IMR-90 (cell line): ENCODE measurements at regions not wholly inside any gene's neighbourhood (a gene's known extent, or its start where the extent isn't known, plus 50 kb on each side); places are given as distances from the start of the nearest gene placed in this dataset.

Experiments
- ATAC-seq: fragments of 200-7000 bp; cut with Tn5 transposase; 2 replicates; pipeline ENCODE4 v1.9.1; 2020; ENCODE audit warnings: low read depth, mild to moderate bottlenecking, moderate library complexity
- BruUV-seq: library from RNA; stranded (reverse); fragments of 400-500 nt; replicated peaks from 2 replicates; lab custom pipeline; 2021; lab: Mats Ljungman, UMichigan
- CTCF ChIA-PET: fragments of 300-600 bp; formaldehyde crosslinking; extraction: SDS; loops from one replicate; lab custom pipeline; 2021; ENCODE audit warnings: antibody characterized with exemption; lab: Yijun Ruan, JAX
- POLR2A ChIA-PET: fragments of 300-600 bp; sonication (Branson Sonifier 250); formaldehyde crosslinking; loops from one replicate; lab custom pipeline; 2022; ENCODE audit warnings: antibody characterized with exemption; ENCODE audit not compliant: unreplicated experiment; lab: Charles Lee
- DNase-seq: peaks from one replicate; pipeline ENCODE4 v3.0.0; 2013
- H2AFZ ChIP-seq: replicated peaks from 2 replicates; pipeline ENCODE3; 2013; ENCODE audit warnings: low read length, mild to moderate bottlenecking; ENCODE audit not compliant: poor library complexity
- H2AK5ac ChIP-seq: 2 replicates; pipeline ENCODE4 v1.6.1; 2013; ENCODE audit warnings: low read depth, low read length, inconsistent platforms
- H2AK9ac ChIP-seq: replicated peaks from 2 replicates; pipeline ENCODE3; 2013; ENCODE audit warnings: mild to moderate bottlenecking, low read depth, low read length, moderate library complexity; ENCODE audit not compliant: poor library complexity
- H2BK120ac ChIP-seq: 2 replicates; pipeline ENCODE4 v1.6.1; 2013; ENCODE audit warnings: low read depth, low read length, inconsistent platforms
- H2BK15ac ChIP-seq: 3 replicates; pipeline ENCODE4 v1.6.1; 2013; ENCODE audit warnings: low read depth, low read length, inconsistent platforms
- H2BK20ac ChIP-seq: 2 replicates; pipeline ENCODE4 v1.6.1; 2013; ENCODE audit warnings: low read depth, mild to moderate bottlenecking, inconsistent platforms, low read length, moderate library complexity
- H2BK5ac ChIP-seq: 2 replicates; pipeline ENCODE4 v1.6.1; 2013; ENCODE audit warnings: mild to moderate bottlenecking, low read depth, low read length, inconsistent platforms; ENCODE audit not compliant: poor library complexity, severe bottlenecking
- H3K14ac ChIP-seq: replicated peaks from 2 replicates; pipeline ENCODE4 v1.6.1; 2013; ENCODE audit warnings: low read depth, low read length, inconsistent platforms
- H3K18ac ChIP-seq: 2 replicates; pipeline ENCODE4 v1.6.1; 2013; ENCODE audit warnings: low read depth, low read length, control low read depth
- H3K23ac ChIP-seq: 2 replicates; pipeline ENCODE4 v1.6.1; 2013; ENCODE audit warnings: low read depth, low read length, inconsistent platforms
- H3K27ac ChIP-seq: 2 replicates; pipeline ENCODE4 v1.5.1; 2013; ENCODE audit warnings: mild to moderate bottlenecking, control low read depth, low read length; ENCODE audit not compliant: insufficient read depth
- H3K27me3 ChIP-seq: 2 replicates; pipeline ENCODE4 v1.6.1; 2013; ENCODE audit warnings: low read length; ENCODE audit not compliant: control insufficient read depth, insufficient read depth
- H3K36me3 ChIP-seq: 2 replicates; pipeline ENCODE4 v1.6.1; 2013; ENCODE audit warnings: low read length, mixed read lengths; ENCODE audit not compliant: control insufficient read depth, insufficient read depth
- H3K4ac ChIP-seq: 2 replicates; pipeline ENCODE4 v1.6.1; 2013; ENCODE audit warnings: low read depth, low read length, inconsistent platforms
- H3K4me1 ChIP-seq: 2 replicates; pipeline ENCODE4 v1.6.1; 2013; ENCODE audit warnings: low read length, mixed read lengths; ENCODE audit not compliant: control insufficient read depth, insufficient read depth
- H3K4me2 ChIP-seq: 2 replicates; pipeline ENCODE4 v1.6.1; 2013; ENCODE audit warnings: low read depth, mild to moderate bottlenecking, control low read depth, low read length, moderate library complexity
- H3K4me3 ChIP-seq: 2 replicates; pipeline ENCODE4 v1.5.1; 2013; ENCODE audit warnings: low read depth, mild to moderate bottlenecking, control low read depth, low read length, moderate library complexity; ENCODE audit not compliant: insufficient read depth
- H3K56ac ChIP-seq: 2 replicates; pipeline ENCODE4 v1.6.1; 2013; ENCODE audit warnings: low read length, inconsistent platforms; ENCODE audit not compliant: insufficient read depth; ENCODE audit errors: extremely low read depth
- H3K79me1 ChIP-seq, 2 experiments: 2 replicates each; pipeline ENCODE4 v1.6.1; 2013; ENCODE audit warnings: low read length in 2 of 2, inconsistent platforms in 1 of 2, low read depth in 1 of 2
- H3K9ac ChIP-seq: 2 replicates; pipeline ENCODE4 v1.6.1; 2013; ENCODE audit warnings: low read depth, low read length, control low read depth
- H3K9me1 ChIP-seq: 2 replicates; pipeline ENCODE4 v1.6.1; 2013; ENCODE audit warnings: low read length, inconsistent platforms; ENCODE audit not compliant: insufficient read depth
- H3K9me3 ChIP-seq: 2 replicates; pipeline ENCODE4 v1.6.1; 2013; ENCODE audit warnings: low read length; ENCODE audit not compliant: control insufficient read depth, insufficient read depth
- H4K20me1 ChIP-seq: 2 replicates; pipeline ENCODE4 v1.6.1; 2013; ENCODE audit warnings: low read length, inconsistent platforms; ENCODE audit not compliant: insufficient read depth
- H4K5ac ChIP-seq: 2 replicates; pipeline ENCODE4 v1.6.1; 2013; ENCODE audit warnings: mild to moderate bottlenecking, low read depth, low read length, control low read depth
- H4K8ac ChIP-seq, 2 experiments: 2 replicates each; pipeline ENCODE4 v1.6.1; 2013; ENCODE audit warnings: low read depth in 2 of 2, low read length in 2 of 2, control low read depth in 1 of 2, inconsistent platforms in 1 of 2
- H4K91ac ChIP-seq: 2 replicates; pipeline ENCODE4 v1.6.1; 2013; ENCODE audit warnings: low read depth, low read length, inconsistent platforms; ENCODE audit not compliant: insufficient read depth
- BHLHE40 ChIP-seq: fragments of 150-350 bp; IDR thresholded peaks from 2 replicates; pipeline ENCODE4 v1.6.1; 2016; ENCODE audit warnings: mild to moderate bottlenecking, low read depth, low read length
- CHD1 ChIP-seq: IDR thresholded peaks from 2 replicates; pipeline ENCODE4 v1.6.1; 2012; ENCODE audit warnings: low read depth, low read length, improper control_type of control experiment
- FOS ChIP-seq: fragments of 150-350 bp; IDR thresholded peaks from 2 replicates; pipeline ENCODE4 v1.6.1; 2016; ENCODE audit warnings: low read depth, low read length
- MAFK ChIP-seq: IDR thresholded peaks from 2 replicates; pipeline ENCODE4 v1.6.1; 2012; ENCODE audit warnings: low read depth, low read length, improper control_type of control experiment
- NFE2L2 ChIP-seq: fragments of 150-350 bp; IDR thresholded peaks from 2 replicates; pipeline ENCODE4 v1.6.1; 2016; ENCODE audit warnings: low read depth, mild to moderate bottlenecking, low read length
- POLR2A ChIP-seq: IDR thresholded peaks from 2 replicates; pipeline ENCODE4 v1.6.1; 2012; ENCODE audit warnings: mild to moderate bottlenecking, low read depth, low read length
- RAD21 ChIP-seq: IDR thresholded peaks from 2 replicates; pipeline ENCODE4 v1.6.1; 2012; ENCODE audit warnings: low read length, improper control_type of control experiment
- RCOR1 ChIP-seq: IDR thresholded peaks from 2 replicates; pipeline ENCODE4 v1.6.1; 2012; ENCODE audit warnings: mild to moderate bottlenecking, low read length, improper control_type of control experiment; ENCODE audit not compliant: insufficient replicate concordance
- WGBS, 2 experiments: methylation state at CpG; one replicate each; pipeline versions ENCODE4 v1.1.5 to v1.1.7; 2013; ENCODE audit warnings: missing lambda C conversion rate in 2 of 2; ENCODE audit not compliant: insufficient read length in 1 of 2; ENCODE audit errors: extremely low coverage in 2 of 2; 5-methylcytosine and 5-hydroxymethylcytosine counted together
- dilution Hi-C: fragments of 300-500 bp; cut with HindIII; formaldehyde crosslinking; loops from one replicate; pipeline ENCODE4 v1.14.3; 2018; ENCODE audit warnings: low sequenced_read_pairs; ENCODE audit not compliant: unreplicated experiment
- in situ Hi-C: fragments of 300-500 bp; cut with MboI; formaldehyde crosslinking; loops from 3 replicates; pipeline ENCODE4 v1.14.3; 2019; ENCODE audit warnings: low sequenced_read_pairs, inconsistent platforms, mixed read lengths
- intact Hi-C: fragments of 100-400 bp; cut with micrococcal nuclease; formaldehyde crosslinking; loops from 2 replicates; pipeline ENCODE4 v1.10.0; 2022
- TF ChIP-seq, protein P1 (sequence below): fragments of 150-350 bp; IDR thresholded peaks from 2 replicates; pipeline ENCODE4 v1.6.1; 2017; ENCODE audit warnings: mild to moderate bottlenecking, antibody characterized with exemption, low read length, low read depth

DNA sequence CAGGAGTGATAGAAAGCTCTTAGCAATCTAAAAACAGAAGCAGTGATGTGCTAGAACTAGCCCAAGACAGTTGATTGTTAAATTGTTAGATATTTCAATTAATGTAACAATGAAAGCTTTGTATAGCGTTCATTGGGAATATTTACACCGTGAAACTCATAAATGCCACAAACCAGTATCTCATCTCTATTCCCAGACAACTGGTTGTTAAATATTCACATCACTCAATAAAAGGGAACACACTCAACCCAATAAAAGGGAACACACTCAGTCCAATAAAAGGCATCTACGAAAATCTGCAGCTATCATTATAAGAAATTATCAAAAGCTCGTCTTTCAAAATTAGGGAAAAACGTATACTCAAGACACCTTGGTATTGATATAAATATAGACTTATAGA is 270.9 kb downstream of the CYLC2 start:
- H2AK9ac ChIP-seq, result no peak overlapping the region

More for the DNA sequence above, 270.9 kb downstream of the CYLC2 start:
- in situ Hi-C loops, result no loop called here
- ChIA-PET CTCF (no interaction called here), POLR2A (no interaction called here)
- Histone ChIP-seq H3K56ac (no peak overlapping the region), H2AFZ (no peak overlapping the region), H3K27me3 (no peaks in the 10 kb centered on the region), H3K36me3 (no peaks in the 10 kb centered on the region), H2BK20ac (no peak overlapping the region), H3K4me1 (no peaks in the 10 kb centered on the region), H4K20me1 (no peaks in the 10 kb centered on the region), H3K23ac (no peak overlapping the region), H4K91ac (no peak overlapping the region), H2BK120ac (no peak overlapping the region), H4K5ac (no peak overlapping the region), H3K9ac (no peak overlapping the region), H3K9me1 (no peaks in the 10 kb centered on the region), H2BK5ac (no peak overlapping the region), H3K4ac (no peak overlapping the region), H2BK15ac (no peak overlapping the region), H3K18ac (no peak overlapping the region), H3K9me3 (no peaks in the 10 kb centered on the region), H3K4me3 (no peak overlapping the region), H3K27ac (no peak overlapping the region), H3K4me2 (no peak overlapping the region), H3K14ac (no peak overlapping the region), H3K79me1 (no peaks in the 10 kb centered on the region), H4K8ac (no peak overlapping the region), H2AK5ac (no peak overlapping the region)
- intact Hi-C loops, result no loop called here
- TF ChIP-seq FOS (no peak), POLR2A (no peak), RAD21 (no peak), RCOR1 (no peak), NFE2L2 (no peak), MAFK (no peak), BHLHE40 (no peak), CHD1 (no peak)
- TF ChIP-seq, protein P1, sequence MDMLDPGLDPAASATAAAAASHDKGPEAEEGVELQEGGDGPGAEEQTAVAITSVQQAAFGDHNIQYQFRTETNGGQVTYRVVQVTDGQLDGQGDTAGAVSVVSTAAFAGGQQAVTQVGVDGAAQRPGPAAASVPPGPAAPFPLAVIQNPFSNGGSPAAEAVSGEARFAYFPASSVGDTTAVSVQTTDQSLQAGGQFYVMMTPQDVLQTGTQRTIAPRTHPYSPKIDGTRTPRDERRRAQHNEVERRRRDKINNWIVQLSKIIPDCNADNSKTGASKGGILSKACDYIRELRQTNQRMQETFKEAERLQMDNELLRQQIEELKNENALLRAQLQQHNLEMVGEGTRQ, result no peak
- dilution Hi-C loops, result no loop called here
- no TSS peak for BruUV-seq
- WGBS, 2 experiments, result no CpG with 5 or more reads among the region's 5 CpGs
- no peak for DNase-seq
- ATAC-seq, result no peak
